GM12878 (cell line): ENCODE measurements at regions not wholly inside any gene's neighbourhood (a gene's known extent, or its start where the extent isn't known, plus 50 kb on each side); places are given as distances from the start of the nearest gene placed in this dataset.

ENCODE experiments used
- ATAC-seq: fragments of 200-7000 bp; cut with Tn5 transposase; 3 replicates; pipeline ENCODE4 v1.9.1; 2020; ENCODE audit warnings: mild to moderate bottlenecking, moderate library complexity
- BruUV-seq: library from RNA; stranded (reverse); fragments of 400-500 nt; replicated peaks from 2 replicates; lab custom pipeline; 2021; lab: Mats Ljungman, UMichigan
- CTCF ChIA-PET: fragments of 300-600 bp; sonication (Branson Sonifier 250); formaldehyde crosslinking; extraction: SDS; loops from one replicate; lab custom pipeline; 2021; ENCODE audit warnings: inconsistent platforms; lab: Yijun Ruan, JAX
- POLR2A ChIA-PET: fragments of 350-600 bp; formaldehyde crosslinking; extraction: SDS; loops from one replicate; lab custom pipeline; 2021; ENCODE audit warnings: inconsistent platforms; lab: Charles Lee
- RAD21 ChIA-PET: fragments of 300-600 bp; sonication (Branson Sonifier 250); formaldehyde crosslinking; loops from one replicate; lab custom pipeline; 2023; ENCODE audit warnings: antibody characterized with exemption; ENCODE audit not compliant: unreplicated experiment; lab: Charles Lee
- SMC1A ChIA-PET: fragments of 300-600 bp; sonication (Branson Sonifier 250); formaldehyde crosslinking; loops from one replicate; lab custom pipeline; 2023; ENCODE audit not compliant: unreplicated experiment, uncharacterized antibody; lab: Charles Lee
- DNase-seq: peaks from one replicate; pipeline ENCODE4 v3.0.0-alpha.2; 2011; ENCODE audit warnings: low read depth, low spot score
- FAIRE-seq: peaks from 3 replicates; lab custom pipeline; 2011; peaks lifted over from hg19 to GRCh38; lab: Jason Lieb, UNC
- H2AFZ ChIP-seq: 2 replicates; pipeline ENCODE4 v1.6.0; 2011; ENCODE audit warnings: low read depth, low read length, control low read depth; ENCODE audit not compliant: control insufficient read depth
- H3K27ac ChIP-seq: 2 replicates; pipeline ENCODE4 v1.5.1; 2011; ENCODE audit warnings: control low read depth; ENCODE audit not compliant: control insufficient read depth, insufficient read depth
- H3K27me3 ChIP-seq, 2 experiments: replicated peaks in 1 of 2; 2 replicates each; pipeline versions ENCODE4 v1.6.0 to v1.6.1; 2011; ENCODE audit warnings: low read length in 1 of 2; ENCODE audit not compliant: control insufficient read depth in 2 of 2, insufficient read depth in 2 of 2
- H3K36me3 ChIP-seq, 2 experiments: 2 replicates each; pipeline ENCODE4 v1.5.1; 2011; ENCODE audit warnings: low read length in 1 of 2; ENCODE audit not compliant: control insufficient read depth in 2 of 2, insufficient read depth in 2 of 2
- H3K4me1 ChIP-seq: 2 replicates; pipeline ENCODE4 v1.6.1; 2011; ENCODE audit warnings: mild to moderate bottlenecking, low read length, moderate library complexity, mixed read lengths; ENCODE audit not compliant: control insufficient read depth, insufficient read depth
- H3K4me2 ChIP-seq: 2 replicates; pipeline ENCODE4 v1.6.0; 2011; ENCODE audit warnings: control low read depth; ENCODE audit not compliant: control insufficient read depth, insufficient read depth
- H3K4me3 ChIP-seq: fragments of 200-600 bp; sonication (generic); 2 replicates; pipeline ENCODE4 v1.5.1; 2016
- H3K79me2 ChIP-seq: 2 replicates; pipeline ENCODE4 v1.6.0; 2011; ENCODE audit warnings: low read length; ENCODE audit not compliant: control insufficient read depth, insufficient read depth
- H3K9ac ChIP-seq: 2 replicates; pipeline ENCODE4 v1.8.0; 2011; ENCODE audit warnings: low read length, control low read depth, mixed read lengths; ENCODE audit not compliant: control insufficient read depth, insufficient read depth
- H3K9me3 ChIP-seq: replicated peaks from 3 replicates; pipeline ENCODE4 v1.5.1; 2011; ENCODE audit warnings: mild to moderate bottlenecking, low read length; ENCODE audit not compliant: control insufficient read depth, insufficient read depth
- H4K20me1 ChIP-seq: 2 replicates; pipeline ENCODE4 v1.6.0; 2011; ENCODE audit not compliant: control insufficient read depth, insufficient read depth
- BACH1 ChIP-seq: fragments of 450-650 bp; IDR thresholded peaks from 2 replicates; pipeline ENCODE4 v1.6.1; 2017; ENCODE audit warnings: mild to moderate bottlenecking, borderline replicate concordance
- CBX3 ChIP-seq: fragments of 200-600 bp; sonication (generic); IDR thresholded peaks from 2 replicates; pipeline ENCODE4 v1.6.1; 2016; ENCODE audit warnings: low read depth, borderline replicate concordance
- CBX5 ChIP-seq: sonication (generic); IDR thresholded peaks from 2 replicates; pipeline ENCODE4 v1.6.1; 2016; ENCODE audit warnings: low read depth, moderate library complexity, mild to moderate bottlenecking, inconsistent platforms
- CREM ChIP-seq: IDR thresholded peaks from 2 replicates; pipeline ENCODE4 v1.6.1; 2014; ENCODE audit warnings: antibody characterized with exemption, low read depth
- EZH2 ChIP-seq: IDR thresholded peaks from 2 replicates; pipeline ENCODE4 v1.6.1; 2012; ENCODE audit warnings: low read depth, mild to moderate bottlenecking, control low read depth, inconsistent platforms, low read length, borderline replicate concordance; ENCODE audit not compliant: control insufficient read depth
- GABPA ChIP-seq: IDR thresholded peaks from 2 replicates; pipeline ENCODE4 v1.6.1; 2014; ENCODE audit warnings: antibody characterized with exemption, low read depth, mild to moderate bottlenecking, inconsistent platforms
- KLF5 ChIP-seq: fragments of 450-650 bp; IDR thresholded peaks from 2 replicates; pipeline ENCODE4 v1.6.1; 2014; ENCODE audit warnings: mild to moderate bottlenecking; ENCODE audit not compliant: partially characterized antibody
- MTA3 ChIP-seq: IDR thresholded peaks from 2 replicates; pipeline ENCODE4 v1.6.1; 2012; ENCODE audit warnings: low read length, inconsistent platforms, borderline replicate concordance
- NFYA ChIP-seq: IDR thresholded peaks from 2 replicates; pipeline ENCODE4 v1.6.1; 2011; ENCODE audit warnings: low read depth, mild to moderate bottlenecking, low read length, improper control_type of control experiment, borderline replicate concordance
- PAX5 ChIP-seq: IDR thresholded peaks from 2 replicates; pipeline ENCODE4 v1.6.1; 2011; ENCODE audit warnings: low read depth, low read length, borderline replicate concordance
- SMC3 ChIP-seq: IDR thresholded peaks from 2 replicates; pipeline ENCODE4 v1.6.1; 2011; ENCODE audit warnings: low read length, improper control_type of control experiment, borderline replicate concordance
- TARDBP ChIP-seq: IDR thresholded peaks from 2 replicates; pipeline ENCODE4 v1.6.1; 2016; ENCODE audit warnings: borderline replicate concordance
- TBL1XR1 ChIP-seq: IDR thresholded peaks from 2 replicates; pipeline ENCODE4 v1.6.1; 2012; ENCODE audit warnings: low read depth, low read length, improper control_type of control experiment
- TCF3 ChIP-seq: IDR thresholded peaks from 2 replicates; pipeline ENCODE4 v1.6.1; 2012; ENCODE audit warnings: low read depth, mild to moderate bottlenecking, low read length, borderline replicate concordance; ENCODE audit not compliant: insufficient read depth
- TCF7 ChIP-seq: IDR thresholded peaks from 2 replicates; pipeline ENCODE4 v1.6.1; 2014; ENCODE audit warnings: antibody characterized with exemption, borderline replicate concordance
- USF2 ChIP-seq: IDR thresholded peaks from 2 replicates; pipeline ENCODE4 v1.6.1; 2011; ENCODE audit warnings: low read depth, low read length, improper control_type of control experiment, borderline replicate concordance
- ZBED1 ChIP-seq: IDR thresholded peaks from 2 replicates; pipeline ENCODE4 v1.6.1; 2016; ENCODE audit warnings: borderline replicate concordance
- ZBTB4 ChIP-seq: fragments of 450-650 bp; formaldehyde crosslinking; IDR thresholded peaks from 2 replicates; pipeline ENCODE4 v1.4.0; 2022; ENCODE audit warnings: mild to moderate bottlenecking, moderate library complexity
- ZSCAN29 ChIP-seq: fragments of 450-650 bp; IDR thresholded peaks from 2 replicates; pipeline ENCODE4 v1.6.1; 2017; ENCODE audit warnings: mild to moderate bottlenecking, moderate library complexity
- WGBS: methylation state at CpG from one replicate; pipeline ENCODE4 v1.1.6; 2016; ENCODE audit warnings: low lambda C conversion rate; ENCODE audit not compliant: insufficient replicate concordance, insufficient coverage; ENCODE audit errors: missing lambda C conversion rate; 5-methylcytosine and 5-hydroxymethylcytosine counted together
- in situ Hi-C: fragments of 300-500 bp; cut with MboI; formaldehyde crosslinking; loops from 9 replicates; pipeline ENCODE4 v1.14.3; 2018; ENCODE audit warnings: mixed read lengths
- intact Hi-C: fragments of 100-400 bp; cut with micrococcal nuclease; formaldehyde crosslinking; loops from one replicate; pipeline ENCODE4 v1.14.2; 2022; ENCODE audit not compliant: unreplicated experiment
- TF ChIP-seq, protein P1 (sequence below): IDR thresholded peaks from 2 replicates; pipeline ENCODE4 v1.6.1; 2011; ENCODE audit warnings: low read depth, mild to moderate bottlenecking, low read length, moderate library complexity, borderline replicate concordance; ENCODE audit errors: extremely low read depth

- CTCF ChIA-PET: no interaction called here
- no peak overlapping the region for H3K4me2 ChIP-seq
- RAD21 ChIA-PET: no interaction called here
- DNase-seq: no peak
- no peaks in the 10 kb centered on the region for H3K4me1 ChIP-seq
- FAIRE-seq: no peak
- H3K36me3 ChIP-seq: no peaks in the 10 kb centered on the region
- intact Hi-C loops: no loop called here
- H3K9ac ChIP-seq: no peak overlapping the region
- SMC1A ChIA-PET: interaction anchor here (0.5 to 1.1 kb wide), 2 partner anchors 23 to 62 kb away, joined by 3 to 4 read pairs; no protein-coding TSS in a partner anchor
- TF ChIP-seq ZSCAN29 (no peak), CREM (no peak), PAX5 (no peak), USF2 (no peak), SMC3 (no peak), EZH2 (no peak), TARDBP (no peak), TCF7 (no peak), TBL1XR1 (no peak), TCF3 (no peak), GABPA (no peak), CBX3 (no peak), MTA3 (no peak), ZBTB4 (CRISPR knock-in tag) (no peak), NFYA (no peak), BACH1 (no peak), CBX5 (no peak), ZBED1 (no peak), KLF5 (no peak)
- TF ChIP-seq, protein P1, sequence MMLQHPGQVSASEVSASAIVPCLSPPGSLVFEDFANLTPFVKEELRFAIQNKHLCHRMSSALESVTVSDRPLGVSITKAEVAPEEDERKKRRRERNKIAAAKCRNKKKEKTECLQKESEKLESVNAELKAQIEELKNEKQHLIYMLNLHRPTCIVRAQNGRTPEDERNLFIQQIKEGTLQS: no peak
- no peaks in the 10 kb centered on the region for H3K9me3 ChIP-seq
- H3K79me2 ChIP-seq: no peaks in the 10 kb centered on the region
- H2AFZ ChIP-seq: no peak overlapping the region
- H3K27me3 ChIP-seq: no peaks in the 10 kb centered on the region
- in situ Hi-C loops: no loop called here
- no peaks in the 10 kb centered on the region for H4K20me1 ChIP-seq
- POLR2A ChIA-PET: no interaction called here
- no TSS peak for BruUV-seq
- H3K4me3 ChIP-seq: no peak overlapping the region
- no peak overlapping the region for H3K27ac ChIP-seq
- ATAC-seq: no peak
- 53% methylated on average over 5 of the region's 5 CpGs for WGBS
These were observed 391.7 kb upstream of the HTR2A start for GRCh38 chr13:47288546-47288945.
